ENCODE measurements at regions not wholly inside any gene's neighbourhood (a gene's known extent, or its start where the extent isn't known, plus 50 kb on each side); places are given as distances from the start of the nearest gene placed in this dataset.

DNA sequence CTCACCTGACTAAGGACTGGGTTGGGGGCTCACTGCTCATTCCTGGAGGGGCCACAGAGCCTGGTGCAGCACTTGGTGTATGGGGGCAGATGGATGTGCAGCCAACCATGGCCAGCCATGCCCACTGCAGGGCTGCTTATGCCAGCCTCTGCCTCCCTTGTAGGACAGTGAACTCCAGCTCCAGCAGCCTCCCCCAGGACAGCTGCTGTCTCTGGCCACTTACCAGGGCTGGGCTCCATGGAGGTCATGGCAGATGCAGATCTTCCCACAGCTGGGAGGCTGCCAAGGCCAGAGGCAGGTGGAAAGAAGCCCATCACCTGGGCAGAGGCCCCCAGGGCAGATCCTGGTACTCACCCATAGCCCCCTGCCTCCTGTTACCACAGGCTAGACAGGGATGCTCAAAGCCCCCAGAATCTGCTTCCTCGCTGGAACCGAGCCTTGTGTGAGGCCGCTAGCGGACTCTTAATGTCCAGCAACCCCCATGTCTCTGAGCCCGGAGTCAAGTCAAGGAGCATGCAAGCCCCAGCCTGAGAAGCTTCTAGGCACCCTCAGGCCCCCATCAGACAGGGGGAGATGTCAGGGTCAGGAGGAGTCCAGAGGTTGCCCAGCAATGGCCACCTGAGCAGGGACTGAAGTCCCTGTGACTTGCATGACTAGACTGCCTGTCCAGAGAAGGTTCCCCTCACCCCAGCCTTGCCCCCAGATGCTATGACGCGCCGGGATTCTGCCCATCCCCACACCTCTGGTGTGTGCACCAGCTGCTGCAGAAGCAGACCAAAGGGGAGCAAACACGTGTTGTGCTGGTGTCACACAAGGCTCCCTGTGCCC is 123.6 kb downstream of the TWIST2 start:
- TF ChIP-seq CTCF (IDR thresholded peaks at IDR 0.05; ENCODE audit: borderline replicate concordance), result no peak
- no peaks in the 10 kb centered on the region for H3K4me1 ChIP-seq
- no peak overlapping the region for H3K27ac ChIP-seq (replicated peaks)
- DNase-seq, result no peak
- H3K9me3 ChIP-seq (replicated peaks), result peaks cover 19% of the 10 kb centered on the region
- peaks cover 66% of the 10 kb centered on the region for H3K27me3 ChIP-seq (ENCODE audit: low read depth)
- no peaks in the 10 kb centered on the region for H3K36me3 ChIP-seq
- no peak overlapping the region for H3K4me3 ChIP-seq
- intact Hi-C loops (cut with micrococcal nuclease), result no loop called here

DNA sequence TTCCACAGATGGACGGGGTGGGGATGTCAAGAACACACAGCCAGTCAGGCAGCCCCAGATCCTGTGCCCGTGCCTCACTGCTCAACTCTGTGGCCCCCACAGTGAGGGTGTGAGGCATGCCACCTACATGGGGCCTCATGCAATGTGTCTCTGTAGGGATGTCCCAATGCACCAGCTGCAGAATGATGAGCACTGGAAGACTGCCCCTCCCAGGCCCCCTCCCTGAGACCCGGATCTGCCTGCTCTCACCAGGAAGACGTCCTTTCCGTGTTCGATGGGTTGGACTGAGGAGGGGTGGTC is 124.2 kb downstream of the TWIST2 start:
- intact Hi-C loops (cut with micrococcal nuclease), result no loop called here
- TF ChIP-seq CTCF (IDR thresholded peaks at IDR 0.05; ENCODE audit: borderline replicate concordance), result no peak
- Histone ChIP-seq H3K27ac (replicated peaks) (no peak overlapping the region), H3K4me1 (no peaks in the 10 kb centered on the region), H3K4me3 (no peak overlapping the region), H3K27me3 (ENCODE audit: low read depth) (peaks cover 63% of the 10 kb centered on the region), H3K36me3 (no peaks in the 10 kb centered on the region), H3K9me3 (replicated peaks) (peaks cover 25% of the 10 kb centered on the region)
- DNase-seq, result no peak

- H3K36me3 ChIP-seq, result no peaks in the 10 kb centered on the region
- H3K27ac ChIP-seq (replicated peaks), result no peak overlapping the region
- no peak overlapping the region for H3K4me3 ChIP-seq
- no peak for DNase-seq
- intact Hi-C loops (cut with micrococcal nuclease), result no loop called here
- H3K27me3 ChIP-seq (ENCODE audit: low read depth), result peaks cover 52% of the 10 kb centered on the region
- no peaks in the 10 kb centered on the region for H3K4me1 ChIP-seq
- H3K9me3 ChIP-seq (replicated peaks), result peaks cover 27% of the 10 kb centered on the region
- no peak for TF ChIP-seq CTCF (IDR thresholded peaks at IDR 0.05; ENCODE audit: borderline replicate concordance)
These were observed 125.3 kb downstream of the TWIST2 start for GRCh38 chr2:238973038-238973739.

DNA sequence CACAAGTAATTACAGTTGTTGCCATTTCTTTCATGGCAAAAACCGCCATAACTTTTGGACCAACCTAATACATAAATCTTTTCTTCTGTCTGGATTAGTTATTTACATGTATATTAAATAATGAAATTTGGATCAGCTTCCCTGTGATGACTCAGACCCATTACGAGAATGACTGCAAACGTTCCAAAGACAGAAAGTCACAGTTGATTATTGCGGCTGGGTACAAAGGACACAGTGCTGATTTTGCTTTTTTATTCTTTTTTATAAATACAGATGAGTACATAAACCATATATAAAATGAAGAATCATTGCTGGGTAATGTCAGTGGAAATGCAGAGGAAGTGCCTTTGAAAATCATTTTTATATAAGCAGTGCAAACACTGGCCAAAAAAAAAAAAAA is 126.2 kb downstream of the TWIST2 start:
- intact Hi-C loops (cut with micrococcal nuclease), result no loop called here
- Histone ChIP-seq H3K27ac (replicated peaks) (no peak overlapping the region), H3K36me3 (no peaks in the 10 kb centered on the region)

More for the DNA sequence above, 126.2 kb downstream of the TWIST2 start:
- peaks cover 27% of the 10 kb centered on the region for H3K9me3 ChIP-seq (replicated peaks)
- H3K27me3 ChIP-seq (ENCODE audit: low read depth), result peaks cover 44% of the 10 kb centered on the region
- no peak for DNase-seq
- no peak overlapping the region for H3K4me3 ChIP-seq
- H3K4me1 ChIP-seq, result no peaks in the 10 kb centered on the region
- TF ChIP-seq CTCF (IDR thresholded peaks at IDR 0.05; ENCODE audit: borderline replicate concordance), result no peak

Measured in left ventricle myocardium inferior (tissue), 1 donor.